IMR-90 (cell line): ENCODE measurements at regions not wholly inside any gene's neighbourhood (a gene's known extent, or its start where the extent isn't known, plus 50 kb on each side); places are given as distances from the start of the nearest gene placed in this dataset.

Experiments
- ATAC-seq: fragments of 200-7000 bp; cut with Tn5 transposase; 2 replicates; pipeline ENCODE4 v1.9.1; 2020; ENCODE audit warnings: low read depth, mild to moderate bottlenecking, moderate library complexity
- BruUV-seq: library from RNA; stranded (reverse); fragments of 400-500 nt; replicated peaks from 2 replicates; lab custom pipeline; 2021; lab: Mats Ljungman, UMichigan
- CTCF ChIA-PET: fragments of 300-600 bp; formaldehyde crosslinking; extraction: SDS; loops from one replicate; lab custom pipeline; 2021; ENCODE audit warnings: antibody characterized with exemption; lab: Yijun Ruan, JAX
- POLR2A ChIA-PET: fragments of 300-600 bp; sonication (Branson Sonifier 250); formaldehyde crosslinking; loops from one replicate; lab custom pipeline; 2022; ENCODE audit warnings: antibody characterized with exemption; ENCODE audit not compliant: unreplicated experiment; lab: Charles Lee
- DNase-seq: peaks from one replicate; pipeline ENCODE4 v3.0.0; 2013
- H2AFZ ChIP-seq: replicated peaks from 2 replicates; pipeline ENCODE3; 2013; ENCODE audit warnings: low read length, mild to moderate bottlenecking; ENCODE audit not compliant: poor library complexity
- H2AK5ac ChIP-seq: 2 replicates; pipeline ENCODE4 v1.6.1; 2013; ENCODE audit warnings: low read depth, low read length, inconsistent platforms
- H2AK9ac ChIP-seq: replicated peaks from 2 replicates; pipeline ENCODE3; 2013; ENCODE audit warnings: mild to moderate bottlenecking, low read depth, low read length, moderate library complexity; ENCODE audit not compliant: poor library complexity
- H2BK120ac ChIP-seq: 2 replicates; pipeline ENCODE4 v1.6.1; 2013; ENCODE audit warnings: low read depth, low read length, inconsistent platforms
- H2BK15ac ChIP-seq: 3 replicates; pipeline ENCODE4 v1.6.1; 2013; ENCODE audit warnings: low read depth, low read length, inconsistent platforms
- H2BK20ac ChIP-seq: 2 replicates; pipeline ENCODE4 v1.6.1; 2013; ENCODE audit warnings: low read depth, mild to moderate bottlenecking, inconsistent platforms, low read length, moderate library complexity
- H2BK5ac ChIP-seq: 2 replicates; pipeline ENCODE4 v1.6.1; 2013; ENCODE audit warnings: mild to moderate bottlenecking, low read depth, low read length, inconsistent platforms; ENCODE audit not compliant: poor library complexity, severe bottlenecking
- H3K14ac ChIP-seq: replicated peaks from 2 replicates; pipeline ENCODE4 v1.6.1; 2013; ENCODE audit warnings: low read depth, low read length, inconsistent platforms
- H3K18ac ChIP-seq: 2 replicates; pipeline ENCODE4 v1.6.1; 2013; ENCODE audit warnings: low read depth, low read length, control low read depth
- H3K23ac ChIP-seq: 2 replicates; pipeline ENCODE4 v1.6.1; 2013; ENCODE audit warnings: low read depth, low read length, inconsistent platforms
- H3K27ac ChIP-seq: 2 replicates; pipeline ENCODE4 v1.5.1; 2013; ENCODE audit warnings: mild to moderate bottlenecking, control low read depth, low read length; ENCODE audit not compliant: insufficient read depth
- H3K27me3 ChIP-seq: 2 replicates; pipeline ENCODE4 v1.6.1; 2013; ENCODE audit warnings: low read length; ENCODE audit not compliant: control insufficient read depth, insufficient read depth
- H3K36me3 ChIP-seq: 2 replicates; pipeline ENCODE4 v1.6.1; 2013; ENCODE audit warnings: low read length, mixed read lengths; ENCODE audit not compliant: control insufficient read depth, insufficient read depth
- H3K4ac ChIP-seq: 2 replicates; pipeline ENCODE4 v1.6.1; 2013; ENCODE audit warnings: low read depth, low read length, inconsistent platforms
- H3K4me1 ChIP-seq: 2 replicates; pipeline ENCODE4 v1.6.1; 2013; ENCODE audit warnings: low read length, mixed read lengths; ENCODE audit not compliant: control insufficient read depth, insufficient read depth
- H3K4me2 ChIP-seq: 2 replicates; pipeline ENCODE4 v1.6.1; 2013; ENCODE audit warnings: low read depth, mild to moderate bottlenecking, control low read depth, low read length, moderate library complexity
- H3K4me3 ChIP-seq: 2 replicates; pipeline ENCODE4 v1.5.1; 2013; ENCODE audit warnings: low read depth, mild to moderate bottlenecking, control low read depth, low read length, moderate library complexity; ENCODE audit not compliant: insufficient read depth
- H3K56ac ChIP-seq: 2 replicates; pipeline ENCODE4 v1.6.1; 2013; ENCODE audit warnings: low read length, inconsistent platforms; ENCODE audit not compliant: insufficient read depth; ENCODE audit errors: extremely low read depth
- H3K79me1 ChIP-seq, 2 experiments: 2 replicates each; pipeline ENCODE4 v1.6.1; 2013; ENCODE audit warnings: low read length in 2 of 2, inconsistent platforms in 1 of 2, low read depth in 1 of 2
- H3K9ac ChIP-seq: 2 replicates; pipeline ENCODE4 v1.6.1; 2013; ENCODE audit warnings: low read depth, low read length, control low read depth
- H3K9me1 ChIP-seq: 2 replicates; pipeline ENCODE4 v1.6.1; 2013; ENCODE audit warnings: low read length, inconsistent platforms; ENCODE audit not compliant: insufficient read depth
- H3K9me3 ChIP-seq: 2 replicates; pipeline ENCODE4 v1.6.1; 2013; ENCODE audit warnings: low read length; ENCODE audit not compliant: control insufficient read depth, insufficient read depth
- H4K20me1 ChIP-seq: 2 replicates; pipeline ENCODE4 v1.6.1; 2013; ENCODE audit warnings: low read length, inconsistent platforms; ENCODE audit not compliant: insufficient read depth
- H4K5ac ChIP-seq: 2 replicates; pipeline ENCODE4 v1.6.1; 2013; ENCODE audit warnings: mild to moderate bottlenecking, low read depth, low read length, control low read depth
- H4K8ac ChIP-seq, 2 experiments: 2 replicates each; pipeline ENCODE4 v1.6.1; 2013; ENCODE audit warnings: low read depth in 2 of 2, low read length in 2 of 2, control low read depth in 1 of 2, inconsistent platforms in 1 of 2
- H4K91ac ChIP-seq: 2 replicates; pipeline ENCODE4 v1.6.1; 2013; ENCODE audit warnings: low read depth, low read length, inconsistent platforms; ENCODE audit not compliant: insufficient read depth
- BHLHE40 ChIP-seq: fragments of 150-350 bp; IDR thresholded peaks from 2 replicates; pipeline ENCODE4 v1.6.1; 2016; ENCODE audit warnings: mild to moderate bottlenecking, low read depth, low read length
- FOS ChIP-seq: fragments of 150-350 bp; IDR thresholded peaks from 2 replicates; pipeline ENCODE4 v1.6.1; 2016; ENCODE audit warnings: low read depth, low read length
- MXI1 ChIP-seq: IDR thresholded peaks from 2 replicates; pipeline ENCODE4 v1.6.1; 2012; ENCODE audit warnings: low read depth, mild to moderate bottlenecking, low read length, moderate library complexity, borderline replicate concordance
- POLR2A ChIP-seq: IDR thresholded peaks from 2 replicates; pipeline ENCODE4 v1.6.1; 2012; ENCODE audit warnings: mild to moderate bottlenecking, low read depth, low read length
- RAD21 ChIP-seq: IDR thresholded peaks from 2 replicates; pipeline ENCODE4 v1.6.1; 2012; ENCODE audit warnings: low read length, improper control_type of control experiment
- RCOR1 ChIP-seq: IDR thresholded peaks from 2 replicates; pipeline ENCODE4 v1.6.1; 2012; ENCODE audit warnings: mild to moderate bottlenecking, low read length, improper control_type of control experiment; ENCODE audit not compliant: insufficient replicate concordance
- RFX5 ChIP-seq: IDR thresholded peaks from 2 replicates; pipeline ENCODE4 v1.8.0; 2012; ENCODE audit warnings: low read depth, mild to moderate bottlenecking, low read length, moderate library complexity
- SMC3 ChIP-seq: fragments of 150-350 bp; IDR thresholded peaks from 2 replicates; pipeline ENCODE4 v1.6.1; 2016; ENCODE audit warnings: low read depth, mild to moderate bottlenecking, antibody characterized with exemption, low read length, moderate library complexity
- WGBS, 2 experiments: methylation state at CpG; one replicate each; pipeline versions ENCODE4 v1.1.5 to v1.1.7; 2013; ENCODE audit warnings: missing lambda C conversion rate in 2 of 2; ENCODE audit not compliant: insufficient read length in 1 of 2; ENCODE audit errors: extremely low coverage in 2 of 2; 5-methylcytosine and 5-hydroxymethylcytosine counted together
- dilution Hi-C: fragments of 300-500 bp; cut with HindIII; formaldehyde crosslinking; loops from one replicate; pipeline ENCODE4 v1.14.3; 2018; ENCODE audit warnings: low sequenced_read_pairs; ENCODE audit not compliant: unreplicated experiment
- in situ Hi-C: fragments of 300-500 bp; cut with MboI; formaldehyde crosslinking; loops from 3 replicates; pipeline ENCODE4 v1.14.3; 2019; ENCODE audit warnings: low sequenced_read_pairs, inconsistent platforms, mixed read lengths
- intact Hi-C: fragments of 100-400 bp; cut with micrococcal nuclease; formaldehyde crosslinking; loops from 2 replicates; pipeline ENCODE4 v1.10.0; 2022
- TF ChIP-seq, protein P1 (sequence below): fragments of 150-350 bp; IDR thresholded peaks from 2 replicates; pipeline ENCODE4 v1.6.1; 2017; ENCODE audit warnings: mild to moderate bottlenecking, antibody characterized with exemption, low read length, low read depth
- TF ChIP-seq, protein P2 (sequence below): conservative IDR thresholded peaks from 2 replicates; pipeline ENCODE4 v1.5.1; 2012; ENCODE audit warnings: mild to moderate bottlenecking, low read depth, low read length, improper control_type of control experiment
- TF ChIP-seq, protein P3 (sequence below): fragments of 150-350 bp; IDR thresholded peaks from 2 replicates; pipeline ENCODE4 v1.6.1; 2016; ENCODE audit warnings: low read depth, mild to moderate bottlenecking, low read length, moderate library complexity, borderline replicate concordance

DNA sequence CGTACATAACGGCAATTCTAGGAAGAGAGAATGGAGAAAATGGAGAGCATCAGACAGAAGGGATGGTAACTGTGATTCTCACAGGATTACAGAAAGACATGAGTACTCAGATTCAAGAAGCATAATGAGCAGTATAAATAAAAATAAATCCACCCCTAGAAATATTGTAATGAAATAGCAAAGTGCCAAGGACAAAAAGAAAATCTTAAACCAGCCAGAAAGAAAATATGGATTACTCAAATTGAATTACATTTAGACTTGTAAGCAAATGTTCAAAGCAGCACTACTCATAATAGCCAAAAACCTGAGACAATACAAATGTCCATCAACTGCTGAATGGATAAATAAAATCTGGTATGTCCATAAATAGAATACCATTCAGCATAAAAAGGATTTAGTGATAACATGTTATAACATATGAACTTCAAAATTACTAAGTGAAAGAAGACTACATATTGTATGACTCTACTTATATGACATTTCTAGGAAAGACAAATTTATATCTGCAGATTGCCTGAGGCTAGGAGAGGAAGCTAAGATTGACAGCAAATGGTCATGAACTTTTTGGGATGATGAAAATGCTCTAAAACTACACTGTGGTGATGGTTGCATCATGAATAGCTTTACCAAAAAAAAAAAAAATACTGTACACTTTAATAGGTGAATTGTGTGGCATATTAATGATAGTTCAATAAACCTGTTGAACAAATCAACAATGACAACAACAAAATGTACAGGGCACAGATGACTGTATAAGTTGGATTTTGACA, 63.4 kb upstream of the SPTBN1 start:
- Histone ChIP-seq H3K4me2 (no peak overlapping the region), H3K4ac (no peak overlapping the region), H3K18ac (no peak overlapping the region), H4K8ac (no peak overlapping the region), H4K20me1 (no peaks in the 10 kb centered on the region), H2AFZ (no peak overlapping the region), H3K79me1 (no peaks in the 10 kb centered on the region), H4K5ac (no peak overlapping the region), H3K23ac (no peak overlapping the region), H3K4me3 (no peak overlapping the region), H3K56ac (no peak overlapping the region), H3K27ac (no peak overlapping the region), H2BK120ac (no peak overlapping the region), H3K4me1 (peaks cover 2% of the 10 kb centered on the region), H2AK5ac (no peak overlapping the region), H3K9me3 (no peaks in the 10 kb centered on the region), H3K14ac (no peak overlapping the region), H4K91ac (no peak overlapping the region), H2BK15ac (no peak overlapping the region), H2BK20ac (no peak overlapping the region), H2BK5ac (no peak overlapping the region), H3K27me3 (no peaks in the 10 kb centered on the region), H3K9me1 (0 out of 2 replicates have a peak, but pooled peaks cover 3% of the 10 kb centered on the region), H3K9ac (no peak overlapping the region), H2AK9ac (no peak overlapping the region), H3K36me3 (no peaks in the 10 kb centered on the region)
- ChIA-PET POLR2A (no interaction called here), CTCF (interaction anchor here (0.7 to 1.0 kb wide), 2 partner anchors 11 to 18 kb away, joined by 5 read pairs; no protein-coding TSS in a partner anchor)
- intact Hi-C loops (no loop called here), dilution Hi-C loops (no loop called here), in situ Hi-C loops (no loop called here)
- no peak for TF ChIP-seq RFX5
- TF ChIP-seq, protein P1, sequence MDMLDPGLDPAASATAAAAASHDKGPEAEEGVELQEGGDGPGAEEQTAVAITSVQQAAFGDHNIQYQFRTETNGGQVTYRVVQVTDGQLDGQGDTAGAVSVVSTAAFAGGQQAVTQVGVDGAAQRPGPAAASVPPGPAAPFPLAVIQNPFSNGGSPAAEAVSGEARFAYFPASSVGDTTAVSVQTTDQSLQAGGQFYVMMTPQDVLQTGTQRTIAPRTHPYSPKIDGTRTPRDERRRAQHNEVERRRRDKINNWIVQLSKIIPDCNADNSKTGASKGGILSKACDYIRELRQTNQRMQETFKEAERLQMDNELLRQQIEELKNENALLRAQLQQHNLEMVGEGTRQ: no peak
- no peak for TF ChIP-seq SMC3
- TF ChIP-seq MXI1: no peak
- no peak for TF ChIP-seq BHLHE40
- no peak for TF ChIP-seq POLR2A
- TF ChIP-seq FOS: no peak
- no peak for TF ChIP-seq RAD21
- TF ChIP-seq RCOR1: no peak
- TF ChIP-seq, protein P2, sequence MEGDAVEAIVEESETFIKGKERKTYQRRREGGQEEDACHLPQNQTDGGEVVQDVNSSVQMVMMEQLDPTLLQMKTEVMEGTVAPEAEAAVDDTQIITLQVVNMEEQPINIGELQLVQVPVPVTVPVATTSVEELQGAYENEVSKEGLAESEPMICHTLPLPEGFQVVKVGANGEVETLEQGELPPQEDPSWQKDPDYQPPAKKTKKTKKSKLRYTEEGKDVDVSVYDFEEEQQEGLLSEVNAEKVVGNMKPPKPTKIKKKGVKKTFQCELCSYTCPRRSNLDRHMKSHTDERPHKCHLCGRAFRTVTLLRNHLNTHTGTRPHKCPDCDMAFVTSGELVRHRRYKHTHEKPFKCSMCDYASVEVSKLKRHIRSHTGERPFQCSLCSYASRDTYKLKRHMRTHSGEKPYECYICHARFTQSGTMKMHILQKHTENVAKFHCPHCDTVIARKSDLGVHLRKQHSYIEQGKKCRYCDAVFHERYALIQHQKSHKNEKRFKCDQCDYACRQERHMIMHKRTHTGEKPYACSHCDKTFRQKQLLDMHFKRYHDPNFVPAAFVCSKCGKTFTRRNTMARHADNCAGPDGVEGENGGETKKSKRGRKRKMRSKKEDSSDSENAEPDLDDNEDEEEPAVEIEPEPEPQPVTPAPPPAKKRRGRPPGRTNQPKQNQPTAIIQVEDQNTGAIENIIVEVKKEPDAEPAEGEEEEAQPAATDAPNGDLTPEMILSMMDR: no peak
- TF ChIP-seq, protein P3, sequence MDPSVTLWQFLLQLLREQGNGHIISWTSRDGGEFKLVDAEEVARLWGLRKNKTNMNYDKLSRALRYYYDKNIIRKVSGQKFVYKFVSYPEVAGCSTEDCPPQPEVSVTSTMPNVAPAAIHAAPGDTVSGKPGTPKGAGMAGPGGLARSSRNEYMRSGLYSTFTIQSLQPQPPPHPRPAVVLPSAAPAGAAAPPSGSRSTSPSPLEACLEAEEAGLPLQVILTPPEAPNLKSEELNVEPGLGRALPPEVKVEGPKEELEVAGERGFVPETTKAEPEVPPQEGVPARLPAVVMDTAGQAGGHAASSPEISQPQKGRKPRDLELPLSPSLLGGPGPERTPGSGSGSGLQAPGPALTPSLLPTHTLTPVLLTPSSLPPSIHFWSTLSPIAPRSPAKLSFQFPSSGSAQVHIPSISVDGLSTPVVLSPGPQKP: no peak
- ATAC-seq (no peak), DNase-seq (no peak)
- no CpG with 5 or more reads among the region's 2 CpGs for WGBS, 2 experiments
- no TSS peak for BruUV-seq
